GM23248 (cell line): ENCODE measurements at regions not wholly inside any gene's neighbourhood (a gene's known extent, or its start where the extent isn't known, plus 50 kb on each side); places are given as distances from the start of the nearest gene placed in this dataset.

Experiments used
- DNase-seq: peaks from one replicate; pipeline ENCODE4 v3.0.0-alpha.2; 2015
- H2AFZ ChIP-seq: fragments of 200-600 bp; sonication (generic); 2 replicates; pipeline ENCODE4 v1.6.1; 2016; ENCODE audit warnings: antibody characterized with exemption
- H3F3A ChIP-seq: fragments of 200-600 bp; sonication (generic); 2 replicates; pipeline ENCODE4 v1.6.1; 2016; ENCODE audit warnings: mild to moderate bottlenecking, antibody characterized with exemption, mixed run types; ENCODE audit not compliant: insufficient read depth
- H3K27ac ChIP-seq: fragments of 200-600 bp; sonication (generic); 2 replicates; pipeline ENCODE4 v1.5.1; 2016; ENCODE audit warnings: mild to moderate bottlenecking
- H3K27me3 ChIP-seq: fragments of 200-600 bp; sonication (generic); replicated peaks from 2 replicates; pipeline ENCODE4 v1.6.1; 2016; ENCODE audit warnings: mild to moderate bottlenecking; ENCODE audit not compliant: insufficient read depth
- H3K36me3 ChIP-seq: fragments of 200-600 bp; sonication (generic); 2 replicates; pipeline ENCODE4 v1.6.1; 2016; ENCODE audit warnings: low read depth, mild to moderate bottlenecking
- H3K4me1 ChIP-seq: fragments of 200-600 bp; sonication (generic); 2 replicates; pipeline ENCODE4 v1.6.1; 2016; ENCODE audit warnings: mild to moderate bottlenecking; ENCODE audit not compliant: insufficient read depth
- H3K4me2 ChIP-seq: fragments of 200-600 bp; sonication (generic); one replicate; pipeline ENCODE4 v1.6.1; 2016; ENCODE audit warnings: mild to moderate bottlenecking; ENCODE audit not compliant: unreplicated experiment
- H3K4me3 ChIP-seq: fragments of 200-600 bp; sonication (generic); 2 replicates; pipeline ENCODE4 v1.5.1; 2016; ENCODE audit warnings: mild to moderate bottlenecking
- H3K79me2 ChIP-seq: fragments of 200-600 bp; sonication (generic); 2 replicates; pipeline ENCODE4 v1.6.1; 2016; ENCODE audit warnings: mild to moderate bottlenecking; ENCODE audit not compliant: insufficient read depth
- H3K9ac ChIP-seq: fragments of 200-600 bp; sonication (generic); 2 replicates; pipeline ENCODE4 v1.6.1; 2016; ENCODE audit warnings: mild to moderate bottlenecking
- H3K9me2 ChIP-seq: fragments of 200-600 bp; sonication (generic); 2 replicates; pipeline ENCODE4 v1.6.1; 2016; ENCODE audit warnings: mixed run types, mild to moderate bottlenecking, moderate library complexity; ENCODE audit not compliant: insufficient read depth
- H3K9me3 ChIP-seq: fragments of 200-600 bp; sonication (generic); one replicate; pipeline ENCODE4 v1.6.1; 2017; ENCODE audit warnings: low read depth
- H4K20me1 ChIP-seq: fragments of 200-600 bp; sonication (generic); 2 replicates; pipeline ENCODE4 v1.6.0; 2016; ENCODE audit not compliant: insufficient read depth
- EZH2 ChIP-seq: fragments of 200-600 bp; sonication (generic); IDR thresholded peaks from 2 replicates; pipeline ENCODE4 v1.6.1; 2018; ENCODE audit warnings: antibody characterized with exemption, mild to moderate bottlenecking; ENCODE audit not compliant: insufficient read depth, poor library complexity, severe bottlenecking
- EZH2phosphoT487 ChIP-seq: fragments of 200-600 bp; sonication (generic); IDR thresholded peaks from 2 replicates; pipeline ENCODE4 v1.6.1; 2018; ENCODE audit warnings: antibody characterized with exemption, moderate library complexity, mild to moderate bottlenecking, low read depth; ENCODE audit not compliant: insufficient read depth
- WGBS, 2 experiments: methylation state at CpG; one replicate each; pipeline ENCODE4 v1.1.6; 2015 to 2017; ENCODE audit warnings: low lambda C conversion rate in 2 of 2, low coverage in 1 of 2; ENCODE audit errors: missing lambda C conversion rate in 2 of 2; 5-methylcytosine and 5-hydroxymethylcytosine counted together
- in situ Hi-C: fragments of 300-500 bp; cut with MboI; formaldehyde crosslinking; loops from 2 replicates; pipeline ENCODE4 v1.15.0; 2020

DNA sequence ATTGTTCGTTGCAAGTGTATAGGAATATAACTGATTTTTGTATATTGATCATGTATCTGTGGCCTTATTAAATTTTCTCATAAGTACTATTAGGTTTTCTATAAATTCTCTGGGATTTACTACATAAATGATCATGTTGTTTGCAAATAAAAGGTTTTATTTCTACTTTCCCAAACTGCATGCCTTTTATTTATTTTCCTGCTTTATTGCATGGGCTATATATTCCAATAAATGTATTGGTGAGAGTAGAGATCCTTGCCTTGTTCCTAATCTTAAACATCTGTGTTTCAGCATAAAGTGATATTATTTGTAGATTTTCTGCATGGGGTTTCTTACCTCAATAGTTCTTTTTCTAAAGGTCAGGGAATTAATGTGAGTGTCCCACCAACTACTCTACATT lies 107.0 kb upstream of the CD55 start:
- TF ChIP-seq EZH2phosphoT487 (no peak), EZH2 (no peak)
- Histone ChIP-seq H4K20me1 (no peaks in the 10 kb centered on the region), H3F3A (no peaks in the 10 kb centered on the region), H3K9me2 (no peaks in the 10 kb centered on the region), H3K27me3 (no peaks in the 10 kb centered on the region), H3K27ac (no peak overlapping the region), H3K4me2 (no peak overlapping the region), H2AFZ (no peak overlapping the region), H3K9me3 (no peaks in the 10 kb centered on the region), H3K36me3 (no peaks in the 10 kb centered on the region), H3K4me1 (no peaks in the 10 kb centered on the region), H3K4me3 (no peak overlapping the region), H3K79me2 (no peaks in the 10 kb centered on the region), H3K9ac (no peak overlapping the region)
- 25 to 31% methylated on average over 1 of the region's 1 CpG for WGBS, 2 experiments
- in situ Hi-C loops, result no loop called here
- no peak for DNase-seq

DNA sequence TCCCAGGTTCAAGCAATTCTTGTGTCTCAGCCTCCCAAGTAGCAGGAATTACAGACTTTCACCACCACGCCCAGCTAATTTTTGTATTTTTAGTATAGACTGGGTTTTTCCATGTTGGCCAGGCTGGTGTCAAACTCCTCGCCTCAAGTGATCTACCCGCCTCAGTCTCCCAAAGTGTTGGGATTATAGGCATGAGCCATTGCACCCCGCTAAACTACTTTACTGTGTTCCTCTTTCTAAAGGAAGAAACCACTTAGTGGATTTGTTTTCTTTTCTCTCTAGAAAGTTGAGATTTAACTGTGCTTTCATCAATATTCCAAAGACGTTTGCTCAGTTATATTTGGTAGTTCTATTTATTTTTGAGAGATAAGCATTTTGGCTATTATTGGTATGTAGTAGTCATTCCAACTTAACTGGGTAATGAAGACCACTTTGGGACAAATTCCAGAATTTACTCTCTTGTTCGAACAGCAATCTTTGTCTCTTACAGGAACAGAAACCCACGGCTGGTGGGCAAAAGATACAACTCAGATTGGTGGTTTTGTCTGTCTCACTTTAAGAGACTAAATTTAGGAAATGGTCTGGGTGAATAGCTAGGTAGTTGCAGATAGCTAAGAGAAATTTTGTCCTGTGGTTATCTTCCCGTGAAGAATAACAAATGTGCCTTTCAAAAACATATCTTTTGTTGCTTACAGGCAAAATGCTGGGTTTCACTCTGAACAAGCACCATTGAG lies 103.5 kb upstream of the CD55 start:
- Histone ChIP-seq H3K9me2 (no peaks in the 10 kb centered on the region), H2AFZ (no peak overlapping the region), H3K9ac (no peak overlapping the region), H3K27ac (no peak overlapping the region), H4K20me1 (no peaks in the 10 kb centered on the region), H3K79me2 (no peaks in the 10 kb centered on the region), H3K9me3 (no peaks in the 10 kb centered on the region), H3K4me2 (no peak overlapping the region), H3K4me1 (no peaks in the 10 kb centered on the region), H3F3A (no peaks in the 10 kb centered on the region), H3K27me3 (no peaks in the 10 kb centered on the region), H3K36me3 (no peaks in the 10 kb centered on the region), H3K4me3 (no peak overlapping the region)
- in situ Hi-C loops, result no loop called here
- no peak for DNase-seq
- 65 to 67% methylated on average over 8 of the region's 8 CpGs for WGBS, 2 experiments
- no peak for TF ChIP-seq EZH2phosphoT487
- no peak for TF ChIP-seq EZH2

DNA sequence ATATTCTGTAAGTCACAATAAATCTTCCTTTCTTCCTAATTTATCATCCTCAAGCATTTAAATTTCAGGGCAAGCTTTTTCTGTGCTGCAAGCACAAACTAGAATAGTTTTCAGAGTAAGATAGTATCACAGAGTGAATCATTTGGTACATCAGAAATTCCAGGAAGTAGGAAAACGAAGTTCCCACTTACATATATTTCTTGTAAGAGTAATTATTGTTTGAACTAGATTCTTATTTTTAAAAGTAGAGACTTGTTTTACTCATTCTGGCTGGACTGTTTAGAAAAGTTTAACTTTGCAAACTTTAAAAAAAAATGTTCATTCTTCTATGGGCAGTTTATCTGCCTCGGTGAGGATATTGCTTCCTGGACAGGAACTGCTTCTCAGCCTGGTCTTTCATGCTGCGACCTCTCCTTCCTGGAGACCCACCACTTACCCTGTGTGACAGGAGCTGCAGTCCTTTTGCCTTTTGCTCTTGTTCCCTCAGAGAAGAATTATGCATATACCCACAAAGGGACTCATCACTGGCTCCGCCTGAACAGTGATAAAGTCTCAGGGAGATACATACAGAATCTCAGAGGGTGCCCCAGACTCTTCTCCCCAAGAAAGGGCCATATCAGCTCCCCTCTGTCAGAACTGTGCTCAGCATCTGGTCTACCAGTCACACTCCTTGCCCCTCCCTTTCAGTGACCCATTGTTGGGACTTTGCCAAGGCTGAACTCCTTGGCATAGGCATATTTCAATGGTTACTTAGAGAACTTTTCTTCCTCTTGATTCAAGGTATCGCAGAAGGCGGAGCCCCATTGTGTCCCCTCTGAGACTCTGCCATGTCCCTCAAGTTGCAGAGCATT lies 102.7 kb upstream of the CD55 start:
- whole genome bisulfite sequencing, 2 experiments, result 74 to 79% methylated on average over 6 of the region's 6 CpGs
- H3K36me3 ChIP-seq, result no peaks in the 10 kb centered on the region

GRCh38 chr1:207219979-207220889 lies 101.2 kb upstream of the CD55 start:
- no peak overlapping the region for H3K9ac ChIP-seq
- H4K20me1 ChIP-seq, result no peaks in the 10 kb centered on the region
- H3K9me3 ChIP-seq, result no peaks in the 10 kb centered on the region
- in situ Hi-C loops, result no loop called here
- no peaks in the 10 kb centered on the region for H3K36me3 ChIP-seq
- no peaks in the 10 kb centered on the region for H3K79me2 ChIP-seq
- no peak overlapping the region for H3K27ac ChIP-seq
- H3K4me2 ChIP-seq, result no peak overlapping the region
- WGBS, 2 experiments, result 68 to 77% methylated on average over 23 to 24 of the region's 24 CpGs
- no peak overlapping the region for H3K4me3 ChIP-seq
- no peaks in the 10 kb centered on the region for H3K27me3 ChIP-seq
- no peaks in the 10 kb centered on the region for H3F3A ChIP-seq
- no peaks in the 10 kb centered on the region for H3K9me2 ChIP-seq
- no peak overlapping the region for H2AFZ ChIP-seq
- no peak for DNase-seq
- no peaks in the 10 kb centered on the region for H3K4me1 ChIP-seq
- TF ChIP-seq EZH2, result no peak
- TF ChIP-seq EZH2phosphoT487, result no peak

More for the DNA sequence above, 102.7 kb upstream of the CD55 start:
- in situ Hi-C loops, result no loop called here
- TF ChIP-seq EZH2phosphoT487 (no peak), EZH2 (no peak)
- no peak overlapping the region for H3K4me2 ChIP-seq
- H3K79me2 ChIP-seq, result no peaks in the 10 kb centered on the region
- H3K9me2 ChIP-seq, result no peaks in the 10 kb centered on the region
- H3F3A ChIP-seq, result no peaks in the 10 kb centered on the region
- no peaks in the 10 kb centered on the region for H4K20me1 ChIP-seq
- H3K27me3 ChIP-seq, result no peaks in the 10 kb centered on the region
- H3K27ac ChIP-seq, result no peak overlapping the region
- no peaks in the 10 kb centered on the region for H3K9me3 ChIP-seq
- H3K9ac ChIP-seq, result no peak overlapping the region
- H2AFZ ChIP-seq, result no peak overlapping the region; the same call in 1 of the 2 replicates
- DNase-seq, result no peak
- no peaks in the 10 kb centered on the region for H3K4me1 ChIP-seq
- no peak overlapping the region for H3K4me3 ChIP-seq
